Spinal cord (tissue), 9 donors: ENCODE measurements at regions not wholly inside any gene's neighbourhood (a gene's known extent, or its start where the extent isn't known, plus 50 kb on each side); places are given as distances from the start of the nearest gene placed in this dataset.
"Not testable (repeated sequence)": the region's sequence is repeated elsewhere in the genome, so short reads cannot be mapped to it uniquely, and the experiment has no call there.

Experiments used
- DNase-seq, 6 donors: peaks; one replicate each; pipeline versions ENCODE4 v3.0.0 to v3.0.0-alpha.2; 2013 to 2015; ENCODE audit warnings: low spot score in 6 of 6, low read depth in 4 of 6
- H3K27ac ChIP-seq: one replicate; pipeline ENCODE4 v1.5.1; 2013; ENCODE audit warnings: low read depth, low read length, control low read depth
- H3K27me3 ChIP-seq: one replicate; pipeline ENCODE4 v1.6.1; 2013; ENCODE audit warnings: low read length; ENCODE audit not compliant: control insufficient read depth, insufficient read depth
- H3K36me3 ChIP-seq: one replicate; pipeline ENCODE4 v1.6.1; 2013; ENCODE audit warnings: low read length; ENCODE audit not compliant: control insufficient read depth, insufficient read depth
- H3K4me1 ChIP-seq: one replicate; pipeline ENCODE4 v1.6.1; 2013; ENCODE audit warnings: low read length; ENCODE audit not compliant: control insufficient read depth, insufficient read depth
- H3K4me3 ChIP-seq: one replicate; pipeline ENCODE4 v1.5.1; 2013; ENCODE audit warnings: low read depth, low read length, control low read depth
- H3K9me3 ChIP-seq: one replicate; pipeline ENCODE4 v1.6.1; 2013; ENCODE audit warnings: low read length; ENCODE audit not compliant: control insufficient read depth, insufficient read depth
- WGBS: methylation state at CpG from one replicate; pipeline ENCODE4 v1.1.5; 2013; ENCODE audit warnings: missing lambda C conversion rate; ENCODE audit not compliant: insufficient coverage; 5-methylcytosine and 5-hydroxymethylcytosine counted together
- donor health status: healthy.

- 100% methylated on average over 1 of the region's 6 CpGs for WGBS
- DNase-seq: no peak
- H3K36me3 ChIP-seq: no peaks in the 10 kb centered on the region
- no peak overlapping the region for H3K4me3 ChIP-seq
- H3K27me3 ChIP-seq: no peaks in the 10 kb centered on the region
- peaks cover 3% of the 10 kb centered on the region for H3K9me3 ChIP-seq
- H3K4me1 ChIP-seq: peaks cover 6% of the 10 kb centered on the region
- no peak overlapping the region for H3K27ac ChIP-seq
These were observed 53.3 kb downstream of the TANC2 start for GRCh38 chr17:63019138-63019873.

- no peaks in the 10 kb centered on the region for H3K36me3 ChIP-seq
- no peak for DNase-seq
- peaks cover 3% of the 10 kb centered on the region for H3K9me3 ChIP-seq
- no peak overlapping the region for H3K4me3 ChIP-seq
- H3K27ac ChIP-seq: no peak overlapping the region
- H3K27me3 ChIP-seq: no peaks in the 10 kb centered on the region
- 100% methylated on average over 1 of the region's 1 CpG for WGBS
- peaks cover 6% of the 10 kb centered on the region for H3K4me1 ChIP-seq
These were observed 56.5 kb downstream of the TANC2 start for GRCh38 chr17:63022567-63022966.

- Histone ChIP-seq H3K4me1 (peaks cover 6% of the 10 kb centered on the region), H3K27ac (no peak overlapping the region), H3K9me3 (peaks cover 3% of the 10 kb centered on the region), H3K36me3 (no peaks in the 10 kb centered on the region), H3K4me3 (no peak overlapping the region), H3K27me3 (no peaks in the 10 kb centered on the region)
- 100% methylated on average over 2 of the region's 2 CpGs for WGBS
- no peak for DNase-seq
These were observed 57.0 kb downstream of the TANC2 start for GRCh38 chr17:63023049-63023448.

GRCh38 chr17:63024201-63024600 lies 58.2 kb downstream of the TANC2 start:
- no peak for DNase-seq
- WGBS: 100% methylated on average over 1 of the region's 4 CpGs
- no peaks in the 10 kb centered on the region for H3K36me3 ChIP-seq
- peaks cover 3% of the 10 kb centered on the region for H3K9me3 ChIP-seq
- no peak overlapping the region for H3K4me3 ChIP-seq
- H3K4me1 ChIP-seq: peaks cover 6% of the 10 kb centered on the region
- H3K27ac ChIP-seq: no peak overlapping the region
- H3K27me3 ChIP-seq: no peaks in the 10 kb centered on the region

GRCh38 chr17:63024716-63025115 lies 58.7 kb downstream of the TANC2 start:
- no peak for DNase-seq
- Histone ChIP-seq H3K27ac (no peak overlapping the region), H3K4me1 (peaks cover 6% of the 10 kb centered on the region), H3K36me3 (no peaks in the 10 kb centered on the region), H3K4me3 (no peak overlapping the region), H3K27me3 (no peaks in the 10 kb centered on the region), H3K9me3 (peaks cover 3% of the 10 kb centered on the region)

- H3K27me3 ChIP-seq, H3K4me1 ChIP-seq, H3K36me3 ChIP-seq, DNase-seq, H3K9me3 ChIP-seq, H3K27ac ChIP-seq, H3K4me3 ChIP-seq: not testable (repeated sequence)
- WGBS: 83% methylated on average over 1 of the region's 4 CpGs
These were observed 59.6 kb downstream of the TANC2 start for GRCh38 chr17:63025637-63026036.

- Histone ChIP-seq H3K36me3 (no peaks in the 10 kb centered on the region), H3K27ac (no peak overlapping the region), H3K4me3 (no peak overlapping the region), H3K4me1 (no peaks in the 10 kb centered on the region), H3K9me3 (peaks cover 2% of the 10 kb centered on the region), H3K27me3 (no peaks in the 10 kb centered on the region)
- no peak for DNase-seq
These were observed 63.5 kb downstream of the TANC2 start for GRCh38 chr17:63029541-63029940.

GRCh38 chr17:63032142-63032541 lies 66.1 kb downstream of the TANC2 start:
- Histone ChIP-seq H3K27ac (no peak overlapping the region), H3K27me3 (no peaks in the 10 kb centered on the region), H3K4me3 (no peak overlapping the region), H3K36me3 (no peaks in the 10 kb centered on the region), H3K9me3 (peaks cover 2% of the 10 kb centered on the region), H3K4me1 (no peaks in the 10 kb centered on the region)
- DNase-seq: no peak
- WGBS: 62% methylated on average over 2 of the region's 2 CpGs

GRCh38 chr17:63033142-63033541 lies 67.1 kb downstream of the TANC2 start:
- H3K9me3 ChIP-seq: peaks cover 2% of the 10 kb centered on the region
- no CpG with 5 or more reads among the region's 2 CpGs for WGBS
- no peak for DNase-seq

GRCh38 chr17:63035271-63035670 lies 69.2 kb downstream of the TANC2 start:
- Histone ChIP-seq H3K27me3 (no peaks in the 10 kb centered on the region), H3K9me3 (peaks cover 2% of the 10 kb centered on the region), H3K36me3 (no peaks in the 10 kb centered on the region), H3K27ac (no peak overlapping the region), H3K4me1 (no peaks in the 10 kb centered on the region), H3K4me3 (no peak overlapping the region)
- WGBS: 92% methylated on average over 3 of the region's 4 CpGs
- no peak for DNase-seq

More at GRCh38 chr17:63033142-63033541, 67.1 kb downstream of the TANC2 start:
- Histone ChIP-seq H3K4me1 (no peaks in the 10 kb centered on the region), H3K27ac (no peak overlapping the region), H3K4me3 (no peak overlapping the region), H3K36me3 (no peaks in the 10 kb centered on the region), H3K27me3 (no peaks in the 10 kb centered on the region)
